HG03439 (cell line): ENCODE measurements at regions not wholly inside any gene's neighbourhood (a gene's known extent, or its start where the extent isn't known, plus 50 kb on each side); places are given as distances from the start of the nearest gene placed in this dataset.
"Not testable (repeated sequence)": the region's sequence is repeated elsewhere in the genome, so short reads cannot be mapped to it uniquely, and the experiment has no call there.

ENCODE experiments used
- ATAC-seq: cut with Tn5 transposase; IDR thresholded peaks from one replicate; pipeline ENCODE4 v1.9.1; 2021; ENCODE audit warnings: mild to moderate bottlenecking, moderate library complexity; ENCODE audit not compliant: unreplicated experiment

DNA sequence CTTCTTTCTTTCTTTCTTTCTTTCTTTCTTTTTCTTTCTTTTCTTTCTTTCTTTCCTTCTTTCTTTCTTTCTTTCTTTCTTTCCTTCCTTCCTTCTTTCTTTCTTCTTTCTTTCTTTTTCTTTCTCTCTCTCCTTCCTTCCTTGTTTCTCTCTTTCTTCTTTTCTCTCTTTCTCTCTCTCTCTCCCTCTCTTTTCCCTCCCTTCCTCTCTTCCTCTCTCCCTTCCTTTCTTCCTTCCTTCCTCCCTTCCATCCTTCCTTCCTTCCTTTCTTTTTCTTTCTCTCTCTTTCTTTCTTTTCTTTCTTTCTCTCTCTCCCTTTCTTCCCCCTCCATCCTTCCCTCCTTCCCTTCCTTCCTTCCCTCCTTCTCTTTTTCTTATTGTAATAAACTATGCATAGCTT, 105.5 kb downstream of the ZBTB18 start:
- not testable (repeated sequence) for ATAC-seq

DNA sequence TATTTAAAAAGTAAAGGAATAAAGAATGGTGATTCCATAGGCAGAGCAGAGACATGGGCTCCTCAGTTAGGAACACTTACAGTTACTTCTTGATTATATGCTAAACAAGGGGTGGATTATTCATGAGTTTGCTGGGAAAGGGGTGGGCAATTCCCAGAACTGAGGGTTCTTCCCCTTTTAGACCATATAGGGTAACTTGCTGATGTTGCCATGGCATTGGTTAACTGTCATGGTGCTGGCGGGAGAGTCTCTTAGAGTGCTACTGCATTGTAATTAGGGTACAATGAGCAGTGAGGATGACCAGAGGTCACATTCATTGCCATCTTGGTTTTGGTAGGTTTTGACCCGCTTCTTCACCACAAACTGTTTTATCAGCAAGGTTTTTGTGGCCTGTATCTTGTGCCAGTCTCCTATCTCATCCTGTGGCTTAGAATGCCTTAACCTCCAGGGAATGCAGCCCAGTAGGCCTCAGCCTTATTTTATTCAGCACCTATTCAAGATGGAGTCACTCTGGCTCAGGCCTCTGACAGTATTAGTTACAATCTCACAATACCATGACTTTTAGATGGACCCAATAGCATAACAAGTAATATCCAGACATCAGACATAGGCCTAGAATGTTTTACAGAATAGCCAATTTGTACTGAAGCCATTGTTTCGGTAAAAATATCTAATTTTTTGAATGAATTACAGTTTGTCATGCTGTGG, 106.8 kb downstream of the ZBTB18 start:
- no peak for ATAC-seq

DNA sequence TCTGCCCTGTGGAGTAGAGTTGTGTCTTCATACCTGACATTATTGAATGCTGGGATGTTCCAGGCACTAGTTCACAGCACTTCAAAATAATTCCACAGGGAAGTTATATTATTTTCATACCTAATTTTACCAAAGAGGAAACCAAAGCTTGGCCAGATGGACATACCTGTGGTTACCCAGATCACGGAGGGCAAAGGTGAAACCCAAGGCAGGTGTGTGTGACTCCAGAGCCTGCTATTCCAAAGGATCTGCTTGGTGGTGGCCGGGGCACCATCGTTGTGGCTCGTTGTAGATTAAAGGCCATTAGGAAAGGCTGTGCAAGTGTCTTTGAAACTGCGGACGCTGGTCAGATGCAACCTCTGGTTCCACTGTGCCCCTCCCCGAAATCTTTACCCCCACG, 108.6 kb downstream of the ZBTB18 start:
- no peak for ATAC-seq

- ATAC-seq: no peak
Observed at GRCh38 chr1:244160455-244161235, 109.6 kb downstream of the ZBTB18 start.

DNA sequence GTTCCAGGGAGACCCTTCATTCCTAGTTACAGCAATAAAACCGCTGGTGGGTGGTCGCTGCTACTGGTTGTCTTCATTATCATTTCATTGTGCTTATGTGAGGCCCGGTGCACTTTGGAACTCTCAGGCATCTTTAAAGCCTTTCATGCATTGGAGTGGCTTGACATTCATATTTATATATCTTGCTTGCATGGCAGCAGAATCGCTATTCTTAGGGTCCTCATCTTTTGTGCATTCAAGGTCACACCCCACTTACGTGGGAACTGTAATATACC, 110.1 kb downstream of the ZBTB18 start:
- no peak for ATAC-seq

- no peak for ATAC-seq
Observed at GRCh38 chr1:244162786-244163530, 111.9 kb downstream of the ZBTB18 start.

- ATAC-seq: no peak
Observed at GRCh38 chr1:244163861-244164510, 112.9 kb downstream of the ZBTB18 start.

- no peak for ATAC-seq
Observed at GRCh38 chr1:244164511-244164890, 113.4 kb downstream of the ZBTB18 start.

DNA sequence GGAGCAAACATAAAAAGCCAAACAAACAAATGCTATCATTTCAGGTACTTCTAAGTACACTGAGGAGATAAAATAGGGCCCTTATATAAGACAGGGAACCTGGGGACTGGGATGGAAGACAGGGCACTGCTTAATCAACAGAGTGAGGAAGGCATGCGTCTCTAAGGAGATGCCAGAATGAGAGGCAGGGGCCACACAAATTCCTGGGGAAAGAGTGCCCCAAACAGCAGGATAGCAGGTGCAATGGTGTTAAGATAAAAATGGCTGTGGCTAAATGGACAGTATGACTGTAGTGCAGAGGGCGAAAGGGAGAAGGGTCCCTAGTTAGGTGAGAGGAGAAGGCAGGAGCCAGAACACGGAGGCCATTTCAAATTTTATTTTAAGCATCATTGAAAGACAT, 113.9 kb downstream of the ZBTB18 start:
- no peak for ATAC-seq

DNA sequence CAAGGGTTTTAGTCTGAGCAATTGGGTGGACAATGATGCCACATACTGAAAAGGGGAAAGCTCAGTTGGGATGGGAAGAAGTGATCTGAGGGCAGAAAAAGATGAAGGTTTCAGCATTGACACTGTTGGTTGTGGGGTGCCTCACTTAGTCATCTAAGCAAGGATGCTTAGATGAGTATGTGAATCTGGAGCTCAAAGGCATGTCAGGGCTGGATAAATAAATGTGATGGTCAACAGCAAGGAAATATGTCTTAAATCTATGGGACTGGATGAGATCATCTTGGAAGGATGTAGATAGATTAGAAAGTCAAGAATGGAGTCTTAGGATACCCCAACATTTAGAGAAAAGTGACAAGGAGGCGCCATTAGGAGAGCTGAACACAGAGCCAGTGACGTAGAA, 114.6 kb downstream of the ZBTB18 start:
- no peak for ATAC-seq

DNA sequence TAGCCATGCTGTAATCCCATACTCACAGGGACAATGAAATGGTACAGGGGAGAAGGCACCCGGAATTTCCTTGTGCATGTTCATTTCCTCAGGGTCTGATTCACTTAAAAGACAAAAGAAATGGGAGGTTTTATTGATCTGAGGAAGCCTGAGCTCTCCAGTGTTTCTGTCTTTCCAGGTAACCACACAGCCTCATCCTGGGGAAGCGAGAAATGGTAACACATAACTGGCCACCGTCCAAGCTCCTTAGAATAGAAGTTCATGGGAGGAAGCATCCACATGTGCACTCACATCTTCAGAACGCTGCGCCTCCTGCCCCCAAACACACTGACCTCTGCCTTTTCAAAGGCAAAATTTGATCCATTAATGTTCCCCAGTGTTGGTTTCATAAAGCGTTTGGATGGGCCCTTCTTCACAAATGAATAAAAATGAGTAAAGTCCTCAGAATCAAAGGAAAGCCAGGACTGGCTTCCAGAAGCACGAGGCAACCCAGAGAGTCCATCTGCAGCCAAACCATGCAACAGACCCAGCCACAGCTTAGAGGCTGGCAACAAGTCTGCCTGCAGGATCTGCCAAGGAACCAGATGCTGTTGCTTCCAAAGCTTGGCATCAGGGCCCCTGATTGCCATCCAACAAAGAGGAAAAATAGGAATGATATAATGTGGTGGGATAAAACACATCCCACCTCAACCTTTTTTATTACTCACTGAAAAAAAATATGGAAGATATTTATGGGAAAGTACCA, 120.3 kb downstream of the ZBTB18 start:
- ATAC-seq: no peak

GRCh38 chr1:244173240-244173639, 122.2 kb downstream of the ZBTB18 start:
- no peak for ATAC-seq

- no peak for ATAC-seq
Observed at GRCh38 chr1:244173769-244174168, 122.7 kb downstream of the ZBTB18 start.

DNA sequence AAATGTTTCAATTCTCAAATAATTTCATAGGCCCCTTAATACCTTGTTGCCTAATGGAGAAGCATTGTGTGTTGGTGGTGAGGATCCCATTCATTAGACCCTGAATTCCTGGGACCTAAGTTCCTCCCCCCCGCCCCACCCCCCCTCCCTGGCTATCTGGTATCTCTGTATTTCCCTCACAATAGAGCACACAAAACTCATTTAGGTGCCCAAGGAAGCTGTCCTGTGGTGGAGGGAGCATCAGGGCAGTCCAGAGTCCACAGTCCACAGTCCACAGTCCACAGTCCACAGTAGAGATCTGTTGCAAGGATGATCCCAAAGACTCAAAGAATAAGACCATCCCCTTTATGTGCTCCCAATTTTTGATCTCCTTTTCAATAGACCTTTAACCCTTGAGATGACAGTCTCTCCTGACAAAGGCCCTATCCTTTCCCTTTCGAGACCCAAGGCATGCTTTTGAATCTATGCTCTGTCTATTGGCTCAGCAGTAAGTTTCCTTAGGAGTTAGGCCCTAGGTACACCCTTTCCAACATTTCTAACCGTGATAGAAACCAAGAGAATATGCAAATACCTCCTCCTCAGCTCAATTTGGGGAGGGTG, 123.9 kb downstream of the ZBTB18 start:
- ATAC-seq: no peak

DNA sequence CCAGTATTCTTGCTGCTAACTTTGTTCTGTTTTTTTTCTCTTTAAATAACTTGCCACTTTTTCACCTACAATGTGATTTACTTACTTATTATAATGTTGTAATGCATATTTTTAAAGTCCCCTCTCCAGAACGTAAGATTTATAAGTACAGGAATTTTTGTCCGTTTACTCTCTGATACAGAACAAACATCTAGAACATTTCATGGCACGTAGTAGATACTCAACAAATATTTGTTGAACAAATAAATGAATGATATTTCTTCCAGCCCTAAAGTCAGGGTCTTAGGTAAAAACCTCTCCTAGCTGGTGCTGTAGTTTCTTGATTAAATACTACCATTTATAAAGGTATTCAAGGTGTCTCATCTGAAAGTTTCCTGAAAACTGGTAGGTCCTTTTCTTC, 125.1 kb downstream of the ZBTB18 start:
- no peak for ATAC-seq

DNA sequence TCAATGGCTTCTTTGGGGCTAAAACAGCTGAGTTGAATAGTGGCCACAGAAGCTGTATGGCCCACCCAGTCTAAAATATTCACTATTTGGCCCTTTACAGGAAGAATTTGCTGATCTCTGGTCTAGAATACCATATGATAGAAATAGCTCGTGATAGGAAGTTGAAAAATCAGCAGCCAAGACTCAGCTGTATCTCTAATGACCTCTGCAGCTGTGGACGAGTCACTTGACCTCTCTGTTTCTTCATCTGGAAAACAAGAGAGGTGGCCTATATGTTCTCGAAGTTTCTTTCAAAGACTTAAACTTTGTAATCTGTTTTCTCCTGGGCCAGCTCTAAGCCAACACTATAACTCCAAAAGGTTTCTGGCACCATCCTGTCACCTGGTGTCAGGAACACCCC, 129.2 kb downstream of the ZBTB18 start:
- no peak for ATAC-seq

DNA sequence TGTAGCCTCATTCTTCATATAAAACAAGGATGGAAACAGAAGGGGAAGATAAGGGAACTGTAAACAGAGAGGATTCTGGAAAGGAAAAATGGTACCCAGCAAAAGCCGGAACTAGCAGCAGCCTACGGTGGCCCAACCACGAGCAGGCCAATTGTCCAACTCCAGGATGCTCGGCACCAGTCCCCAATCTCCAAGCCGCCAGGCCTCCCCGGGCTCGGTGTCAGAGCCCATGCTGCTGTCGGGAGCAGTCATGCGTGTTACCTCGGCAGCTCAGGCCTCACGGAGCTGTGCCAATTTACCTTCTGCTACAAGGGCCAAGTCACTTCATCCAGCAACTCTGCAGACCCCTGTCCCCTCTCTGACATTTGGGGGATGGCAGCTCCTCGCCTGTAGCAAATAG, 130.8 kb downstream of the ZBTB18 start:
- no peak for ATAC-seq

DNA sequence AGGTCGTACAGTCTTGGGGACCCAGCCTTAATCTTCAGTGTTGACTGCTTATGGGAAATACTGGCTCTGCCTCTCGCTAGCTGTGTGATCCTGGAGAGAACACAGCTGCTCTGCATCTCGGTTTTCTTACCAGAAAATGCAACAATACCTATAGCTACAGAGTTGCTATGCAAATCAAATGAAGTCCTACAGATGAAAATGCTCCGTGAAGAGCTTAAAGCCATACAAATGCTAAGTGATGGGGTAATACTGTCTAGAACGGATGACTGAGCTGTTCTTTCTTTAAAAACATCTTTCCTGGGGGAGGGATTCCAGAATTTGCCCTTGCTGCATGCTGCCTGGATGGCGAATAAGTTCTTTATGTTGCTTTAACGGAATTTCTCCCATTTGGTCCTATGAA, 132.0 kb downstream of the ZBTB18 start:
- ATAC-seq: no peak

GRCh38 chr1:244186372-244186771, 135.3 kb downstream of the ZBTB18 start:
- ATAC-seq: no peak

DNA sequence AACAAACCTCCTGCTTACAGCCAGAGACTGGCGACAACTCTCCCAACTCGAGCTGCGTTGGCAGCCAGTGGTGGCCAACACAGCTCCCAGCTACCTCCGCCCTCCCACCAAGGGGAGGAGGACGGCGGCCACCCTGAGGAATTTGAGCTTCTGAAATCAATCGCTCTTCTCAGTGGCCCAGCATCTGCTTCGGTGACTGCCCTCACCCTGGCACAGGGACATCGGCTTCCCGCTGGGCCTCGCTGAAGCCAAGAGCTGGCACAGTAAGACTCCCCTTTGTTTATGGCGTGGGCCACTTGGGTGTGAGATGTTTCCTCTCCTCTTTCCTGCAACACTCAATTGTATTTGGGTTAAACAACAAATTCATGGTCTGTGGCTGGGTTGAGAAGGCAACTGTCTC, 136.2 kb downstream of the ZBTB18 start:
- no peak for ATAC-seq

DNA sequence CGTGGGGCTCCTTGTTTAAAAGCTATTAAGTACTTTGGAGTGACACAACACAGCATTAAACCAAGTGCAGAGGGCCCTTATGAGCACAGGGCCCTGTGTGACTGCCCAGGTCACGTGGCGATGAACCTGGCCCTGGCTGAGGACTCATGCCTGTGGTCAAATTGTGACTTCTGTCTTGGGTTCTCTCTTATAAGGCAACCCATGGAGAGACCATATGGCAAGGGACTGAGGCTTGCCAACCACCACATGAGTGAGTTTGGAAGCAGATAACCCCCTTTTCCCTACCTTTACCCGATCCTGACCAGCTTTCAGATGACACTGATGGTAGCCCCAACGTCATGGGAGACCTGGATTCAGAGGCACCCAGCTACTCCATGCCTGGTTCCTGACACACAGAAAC, 140.5 kb downstream of the ZBTB18 start:
- ATAC-seq: no peak
